HG03575 (cell line): ENCODE measurements at regions not wholly inside any gene's neighbourhood (a gene's known extent, or its start where the extent isn't known, plus 50 kb on each side); places are given as distances from the start of the nearest gene placed in this dataset.

Experiments used
- ATAC-seq: cut with Tn5 transposase; IDR thresholded peaks from one replicate; pipeline ENCODE4 v1.9.1; 2021; ENCODE audit not compliant: unreplicated experiment, insufficient number of reproducible peaks, low FRiP score; ENCODE audit errors: extremely low read depth

GRCh38 chr2:19754907-19755306 is 146.9 kb downstream of the TTC32 start:
- ATAC-seq: no peak

DNA sequence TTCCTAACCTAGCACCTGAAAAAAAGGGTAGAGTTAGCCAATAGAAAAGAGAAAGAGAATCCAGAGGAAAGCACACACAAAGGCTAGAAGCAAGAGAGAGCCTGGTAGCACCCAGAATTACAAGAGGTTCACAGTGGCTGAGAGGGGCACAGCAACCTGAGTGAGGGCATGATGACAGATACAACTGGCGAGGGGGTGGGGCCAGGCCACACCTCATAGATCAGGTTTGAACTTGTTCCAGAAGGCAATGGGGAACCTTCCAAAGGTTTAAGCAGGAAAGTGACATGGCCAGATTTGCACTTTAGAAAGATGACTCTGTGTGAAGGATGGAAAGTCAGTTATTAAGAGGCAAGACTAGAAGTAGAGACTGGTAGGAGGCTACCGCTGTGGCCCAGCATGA is 148.0 kb downstream of the TTC32 start:
- no peak for ATAC-seq

DNA sequence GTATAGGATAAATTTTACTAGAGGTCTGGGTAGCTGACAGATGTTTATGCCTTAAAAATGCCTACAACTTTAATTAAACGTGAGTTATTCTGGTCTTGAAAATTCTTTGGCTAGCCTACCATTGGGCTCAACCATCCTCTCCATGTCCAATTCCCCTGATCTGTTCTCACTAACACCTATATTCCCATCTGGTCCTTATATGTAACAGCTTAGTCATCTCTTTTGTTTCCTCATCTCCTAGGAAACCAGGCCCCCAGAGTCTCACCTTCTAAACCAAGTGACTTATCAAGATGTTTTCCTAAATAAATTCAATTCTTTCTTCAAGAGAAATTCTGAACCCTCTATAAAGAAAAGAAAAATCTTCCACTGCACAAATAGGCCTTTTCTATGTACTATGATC is 148.5 kb downstream of the TTC32 start:
- ATAC-seq: no peak

GRCh38 chr2:19752500-19752899 is 149.3 kb downstream of the TTC32 start:
- ATAC-seq: no peak

GRCh38 chr2:19751631-19752030 is 150.2 kb downstream of the TTC32 start:
- ATAC-seq: no peak

DNA sequence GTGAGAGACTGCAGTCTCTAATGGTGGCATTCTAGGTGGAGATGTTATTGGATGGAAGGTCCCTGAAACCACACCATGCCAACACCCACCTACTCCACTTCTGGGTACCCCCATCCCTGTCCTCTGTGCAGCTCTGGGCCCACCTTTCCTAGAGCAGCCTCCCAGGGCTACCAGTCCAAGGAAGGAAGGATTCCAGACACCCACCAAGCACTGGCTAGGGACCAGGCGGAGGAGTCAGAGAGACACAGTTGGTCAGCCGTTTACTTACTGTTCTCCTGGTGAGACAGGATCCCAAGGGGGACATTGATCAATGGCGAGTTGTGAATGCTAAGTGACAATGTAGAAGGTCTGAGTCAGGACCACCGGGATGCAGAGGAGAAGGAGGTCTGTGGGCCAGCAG is 151.6 kb downstream of the TTC32 start:
- ATAC-seq: no peak

GRCh38 chr2:19749507-19749836 is 152.3 kb downstream of the TTC32 start:
- no peak for ATAC-seq

GRCh38 chr2:19748711-19749506 is 152.9 kb downstream of the TTC32 start:
- ATAC-seq: no peak

GRCh38 chr2:19748073-19748375 is 153.8 kb downstream of the TTC32 start:
- no peak for ATAC-seq

- ATAC-seq: no peak
Measured at GRCh38 chr2:19747310-19748072, 154.3 kb downstream of the TTC32 start.

DNA sequence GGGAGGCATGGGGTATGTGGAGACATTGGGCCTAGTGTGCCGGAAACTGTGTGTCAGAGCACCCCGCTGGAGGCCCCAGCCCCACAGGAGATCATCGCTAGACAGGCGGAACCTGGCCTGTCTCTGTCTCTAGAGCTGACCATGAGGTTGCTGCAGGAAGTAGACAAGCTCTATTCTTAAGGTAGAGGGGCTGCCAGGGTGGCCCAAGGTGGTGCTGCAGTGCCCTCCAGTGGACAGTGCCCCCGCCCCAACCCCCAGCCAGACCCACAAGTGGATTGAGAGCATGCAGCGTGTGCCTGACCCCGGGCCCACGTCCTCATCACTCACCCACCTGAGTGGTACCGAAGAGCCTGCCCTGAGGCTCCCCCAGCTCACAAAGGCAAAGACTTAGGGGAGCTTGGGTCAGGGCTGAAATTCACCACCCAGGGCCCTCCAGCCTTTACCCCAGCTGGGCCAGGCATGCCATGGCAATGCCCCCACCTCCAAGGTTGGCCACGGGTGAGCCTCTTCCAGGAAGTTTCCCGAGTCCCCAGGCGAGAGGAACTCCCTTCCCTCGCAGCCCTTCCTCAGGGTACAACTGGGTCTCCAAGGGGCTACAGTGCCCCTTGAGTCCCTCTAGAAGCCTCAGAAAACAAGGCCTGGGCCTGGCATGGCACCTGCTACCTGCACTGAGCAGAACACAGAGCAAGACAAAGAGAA is 155.0 kb downstream of the TTC32 start:
- ATAC-seq: no peak

DNA sequence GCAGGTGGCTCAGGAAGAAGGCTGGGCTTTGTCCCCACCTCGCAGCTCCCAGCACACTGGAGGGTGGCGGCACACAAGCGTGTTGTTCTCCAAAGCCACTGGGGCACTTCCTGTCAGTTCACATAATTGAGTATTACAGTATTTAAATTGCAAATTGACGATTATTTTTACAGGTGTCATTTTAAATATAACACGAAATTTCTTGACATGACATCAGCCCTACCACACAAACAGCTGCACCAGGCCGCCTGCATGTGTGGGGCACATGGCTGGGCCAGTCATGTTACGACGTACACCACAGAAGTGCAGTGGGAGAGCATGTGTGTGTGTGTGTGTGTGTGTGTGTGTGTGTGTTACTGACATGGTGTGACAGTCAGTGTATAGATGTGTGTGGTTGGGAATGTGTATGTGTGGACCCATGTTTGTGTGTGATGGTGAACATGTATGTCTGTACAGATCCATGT is 155.6 kb downstream of the TTC32 start:
- ATAC-seq: no peak

GRCh38 chr2:19745318-19746136 is 156.3 kb downstream of the TTC32 start:
- ATAC-seq: no peak

DNA sequence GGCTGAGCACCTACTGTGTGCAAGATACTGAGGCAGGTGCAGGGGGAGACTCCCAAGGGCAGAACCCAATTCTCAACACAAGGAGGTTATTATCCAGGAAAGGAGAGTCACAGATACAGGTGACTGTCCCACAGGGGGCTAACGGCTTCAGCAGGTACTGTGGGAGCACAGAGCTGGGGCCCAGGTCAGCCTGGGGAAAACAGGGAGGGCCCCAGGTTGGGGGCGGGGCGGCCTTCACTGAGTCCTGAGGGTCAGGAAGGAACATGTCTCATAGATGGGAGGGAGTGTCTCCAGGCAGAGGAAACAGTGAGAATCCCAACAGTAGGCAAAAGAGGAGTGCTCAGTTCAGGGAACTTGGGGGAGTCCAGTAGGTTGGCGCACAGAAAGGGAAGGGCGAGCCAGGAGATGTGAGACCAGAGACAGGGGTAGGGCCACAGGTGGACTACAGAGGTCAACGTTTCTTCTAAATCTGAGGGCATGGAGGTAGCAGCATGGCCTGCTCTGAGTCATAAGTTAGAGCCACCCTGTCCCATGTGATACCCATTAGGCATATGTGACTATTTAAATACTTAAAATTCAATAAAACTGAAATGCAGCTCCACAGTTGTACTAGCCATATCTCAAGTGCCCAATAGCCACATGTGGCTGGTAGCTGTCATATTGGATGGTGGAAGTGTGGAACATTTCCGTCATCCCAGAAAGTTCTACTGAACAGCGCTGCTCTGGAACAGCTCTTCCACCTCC is 157.2 kb downstream of the TTC32 start:
- no peak for ATAC-seq

DNA sequence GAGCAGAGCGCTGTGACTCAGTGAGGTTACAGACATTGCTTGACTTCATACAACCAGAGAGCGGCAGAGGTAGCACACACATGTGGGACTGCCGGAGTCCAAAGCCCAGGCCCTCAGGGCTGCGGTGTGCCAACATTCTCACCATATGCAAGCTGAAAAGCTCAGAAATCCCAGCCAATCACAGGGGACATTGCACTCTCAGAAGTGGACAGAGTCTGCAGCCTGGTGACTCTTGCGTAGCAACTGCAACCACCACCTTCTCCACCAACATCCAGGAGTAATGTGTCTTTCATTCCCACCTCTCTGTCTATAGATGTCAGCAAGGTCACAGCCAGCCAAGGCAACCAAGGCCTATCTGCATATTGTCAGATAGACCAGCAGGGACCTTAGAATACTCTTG is 158.1 kb downstream of the TTC32 start:
- no peak for ATAC-seq

- no peak for ATAC-seq
Measured at GRCh38 chr2:19742872-19743271, 158.9 kb downstream of the TTC32 start.

- no peak for ATAC-seq
Measured at GRCh38 chr2:19739256-19739655, 162.5 kb downstream of the TTC32 start.

DNA sequence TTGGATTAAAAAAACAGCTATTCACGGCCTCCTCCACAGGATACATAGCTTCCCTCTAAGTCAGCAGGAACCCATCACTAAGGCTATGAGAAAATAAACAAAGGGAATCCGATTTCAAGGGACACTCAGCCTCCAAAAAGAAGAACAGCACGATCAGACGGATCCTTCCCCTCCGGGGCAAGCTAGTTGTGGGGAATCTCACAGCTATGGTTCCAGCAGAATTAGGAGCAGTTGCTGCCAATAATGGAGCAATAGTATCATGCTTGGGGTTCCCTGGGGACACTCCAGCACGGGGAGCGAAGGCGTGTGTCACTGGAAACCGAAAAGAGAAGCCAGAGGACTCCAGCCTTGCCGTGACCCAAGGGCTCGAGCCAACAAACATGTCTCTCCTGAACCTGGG is 163.1 kb downstream of the TTC32 start:
- no peak for ATAC-seq
